Neural progenitor cell (in vitro differentiated cells): ENCODE measurements at regions not wholly inside any gene's neighbourhood (a gene's known extent, or its start where the extent isn't known, plus 50 kb on each side); places are given as distances from the start of the nearest gene placed in this dataset.

Experiments
- EZH2 ChIP-seq: fragments of 200-600 bp; sonication (generic); IDR thresholded peaks from 2 replicates; pipeline ENCODE4 v1.6.1; 2017; ENCODE audit warnings: antibody characterized with exemption, mild to moderate bottlenecking, moderate library complexity
- EZH2phosphoT487 ChIP-seq: fragments of 200-600 bp; sonication (generic); IDR thresholded peaks from 2 replicates; pipeline ENCODE4 v1.6.1; 2017; ENCODE audit warnings: antibody characterized with exemption
- TF ChIP-seq, protein P1 (sequence below): fragments of 200-600 bp; sonication (generic); IDR thresholded peaks from 2 replicates; pipeline ENCODE4 v1.5.1; 2017; ENCODE audit warnings: antibody characterized with exemption, mild to moderate bottlenecking

DNA sequence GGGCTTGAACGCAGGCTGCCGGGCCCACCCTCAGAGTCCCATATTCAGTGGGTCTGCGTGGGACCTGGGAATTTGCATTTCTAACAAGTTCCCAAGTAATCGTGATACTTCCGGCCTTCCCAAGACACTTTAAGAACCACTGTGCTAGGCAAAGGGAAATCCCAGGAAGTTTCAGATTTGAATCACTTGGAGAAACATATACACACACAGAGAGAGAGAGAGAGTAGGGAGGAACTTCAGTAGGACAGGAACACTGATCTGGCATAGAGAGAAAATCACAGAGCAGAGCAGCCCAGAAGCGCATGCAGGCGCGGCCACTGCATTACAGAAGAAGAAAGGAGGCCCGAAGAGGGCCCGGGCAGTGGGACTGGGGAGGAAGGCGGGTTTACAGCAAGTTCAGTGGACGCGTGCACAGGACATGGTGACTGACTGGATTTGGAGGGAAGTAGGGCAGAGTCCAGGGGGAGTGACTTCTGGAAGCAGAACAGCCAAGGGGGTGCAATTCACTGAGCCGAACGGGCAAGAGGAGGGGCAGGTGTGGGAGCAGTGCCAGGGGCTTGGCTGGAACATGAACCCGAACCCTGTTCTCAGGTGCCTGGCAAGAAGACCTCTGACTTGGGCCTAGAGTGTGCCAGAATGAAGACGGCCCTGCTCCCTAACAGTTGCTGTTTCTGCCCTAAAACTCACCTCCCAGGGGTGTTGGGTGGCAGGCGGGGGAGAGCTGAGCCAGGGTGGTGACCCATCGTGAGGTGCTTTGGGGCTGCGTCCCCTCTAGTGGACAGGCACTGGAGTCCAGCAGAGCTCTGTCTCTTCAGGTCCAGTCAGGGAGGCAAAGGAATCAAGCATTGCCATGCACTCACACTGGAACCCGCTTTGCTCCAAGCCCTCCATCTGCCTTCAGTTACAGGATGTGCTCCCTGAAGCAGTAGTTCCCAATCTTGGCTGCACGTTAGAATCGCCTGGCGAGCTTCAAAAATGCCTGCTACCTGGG lies 101.3 kb upstream of the HES1 start:
- TF ChIP-seq, protein P1, sequence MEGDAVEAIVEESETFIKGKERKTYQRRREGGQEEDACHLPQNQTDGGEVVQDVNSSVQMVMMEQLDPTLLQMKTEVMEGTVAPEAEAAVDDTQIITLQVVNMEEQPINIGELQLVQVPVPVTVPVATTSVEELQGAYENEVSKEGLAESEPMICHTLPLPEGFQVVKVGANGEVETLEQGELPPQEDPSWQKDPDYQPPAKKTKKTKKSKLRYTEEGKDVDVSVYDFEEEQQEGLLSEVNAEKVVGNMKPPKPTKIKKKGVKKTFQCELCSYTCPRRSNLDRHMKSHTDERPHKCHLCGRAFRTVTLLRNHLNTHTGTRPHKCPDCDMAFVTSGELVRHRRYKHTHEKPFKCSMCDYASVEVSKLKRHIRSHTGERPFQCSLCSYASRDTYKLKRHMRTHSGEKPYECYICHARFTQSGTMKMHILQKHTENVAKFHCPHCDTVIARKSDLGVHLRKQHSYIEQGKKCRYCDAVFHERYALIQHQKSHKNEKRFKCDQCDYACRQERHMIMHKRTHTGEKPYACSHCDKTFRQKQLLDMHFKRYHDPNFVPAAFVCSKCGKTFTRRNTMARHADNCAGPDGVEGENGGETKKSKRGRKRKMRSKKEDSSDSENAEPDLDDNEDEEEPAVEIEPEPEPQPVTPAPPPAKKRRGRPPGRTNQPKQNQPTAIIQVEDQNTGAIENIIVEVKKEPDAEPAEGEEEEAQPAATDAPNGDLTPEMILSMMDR: no peak
- TF ChIP-seq EZH2 (no peak), EZH2phosphoT487 (no peak)
